OCI-LY1 (cell line): ENCODE measurements at regions not wholly inside any gene's neighbourhood (a gene's known extent, or its start where the extent isn't known, plus 50 kb on each side); places are given as distances from the start of the nearest gene placed in this dataset.

ENCODE experiments used
- H2AFZ ChIP-seq: fragments of 200-600 bp; sonication (generic), shearing (Covaris generic); 2 replicates; pipeline ENCODE4 v1.6.0; 2014; ENCODE audit warnings: antibody characterized with exemption, mild to moderate bottlenecking, low read length
- H3F3A ChIP-seq: fragments of 200-600 bp; sonication (generic), shearing (Covaris generic); 2 replicates; pipeline ENCODE4 v1.6.0; 2014; ENCODE audit warnings: mild to moderate bottlenecking, antibody characterized with exemption, low read length, moderate library complexity; ENCODE audit not compliant: insufficient read depth
- H3K27ac ChIP-seq: fragments of 200-600 bp; sonication (generic); 2 replicates; pipeline ENCODE4 v1.5.1; 2014; ENCODE audit warnings: low read length, mixed run types, mild to moderate bottlenecking, low read depth; ENCODE audit not compliant: poor library complexity, severe bottlenecking
- H3K27me3 ChIP-seq: fragments of 200-600 bp; sonication (generic); 2 replicates; pipeline ENCODE4 v1.6.0; 2014; ENCODE audit warnings: antibody characterized with exemption, mild to moderate bottlenecking, low read length, moderate library complexity; ENCODE audit not compliant: insufficient read depth
- H3K36me3 ChIP-seq: fragments of 200-600 bp; sonication (generic); 2 replicates; pipeline ENCODE4 v1.6.1; 2014; ENCODE audit warnings: mild to moderate bottlenecking, antibody characterized with exemption, low read length, moderate library complexity, mixed read lengths; ENCODE audit not compliant: insufficient read depth
- H3K4me1 ChIP-seq: fragments of 200-600 bp; sonication (generic); 2 replicates; pipeline ENCODE4 v1.5.1; 2014; ENCODE audit warnings: mild to moderate bottlenecking, low read length, moderate library complexity; ENCODE audit not compliant: insufficient read depth, severe bottlenecking
- H3K4me2 ChIP-seq: fragments of 200-600 bp; sonication (generic), shearing (Covaris generic); 2 replicates; pipeline ENCODE4 v1.6.1; 2014; ENCODE audit warnings: low read length
- H3K4me3 ChIP-seq: fragments of 200-600 bp; sonication (generic); 2 replicates; pipeline ENCODE4 v1.5.1; 2014; ENCODE audit warnings: low read length, low read depth, mild to moderate bottlenecking, mixed read lengths; ENCODE audit not compliant: poor library complexity, severe bottlenecking
- H3K79me2 ChIP-seq: fragments of 200-600 bp; shearing (Covaris generic); 2 replicates; pipeline ENCODE4 v1.6.1; 2016; ENCODE audit warnings: mixed run types, low read length, mixed read lengths; ENCODE audit not compliant: insufficient read depth
- H3K9ac ChIP-seq: fragments of 200-600 bp; sonication (generic), shearing (Covaris generic); 2 replicates; pipeline ENCODE4 v1.6.1; 2014; ENCODE audit warnings: mild to moderate bottlenecking, low read length, mixed read lengths
- H3K9me2 ChIP-seq: fragments of 200-600 bp; sonication (generic), shearing (Covaris generic); 2 replicates; pipeline ENCODE4 v1.6.1; 2014; ENCODE audit warnings: low read depth, mild to moderate bottlenecking, low read length, mixed read lengths
- H3K9me3 ChIP-seq: fragments of 200-600 bp; shearing (Covaris generic); 2 replicates; pipeline ENCODE4 v1.6.1; 2014; ENCODE audit warnings: low read length, mixed read lengths
- H4K20me1 ChIP-seq: fragments of 200-600 bp; sonication (generic), shearing (Covaris generic); 2 replicates; pipeline ENCODE4 v1.6.0; 2016; ENCODE audit warnings: mild to moderate bottlenecking, low read length; ENCODE audit not compliant: insufficient read depth
- EZH2 ChIP-seq: fragments of 200-600 bp; sonication (generic), shearing (Covaris generic); IDR thresholded peaks from 2 replicates; pipeline ENCODE4 v1.8.0; 2017; ENCODE audit warnings: borderline replicate concordance, mixed run types, mild to moderate bottlenecking, antibody characterized with exemption, low read length, moderate library complexity, mixed read lengths
- TF ChIP-seq, protein P1 (sequence below): fragments of 200-600 bp; sonication (generic), shearing (Covaris generic); IDR thresholded peaks from 2 replicates; pipeline ENCODE4 v1.5.1; 2017; ENCODE audit warnings: mild to moderate bottlenecking, antibody characterized with exemption, low read length, moderate library complexity, mixed read lengths

DNA sequence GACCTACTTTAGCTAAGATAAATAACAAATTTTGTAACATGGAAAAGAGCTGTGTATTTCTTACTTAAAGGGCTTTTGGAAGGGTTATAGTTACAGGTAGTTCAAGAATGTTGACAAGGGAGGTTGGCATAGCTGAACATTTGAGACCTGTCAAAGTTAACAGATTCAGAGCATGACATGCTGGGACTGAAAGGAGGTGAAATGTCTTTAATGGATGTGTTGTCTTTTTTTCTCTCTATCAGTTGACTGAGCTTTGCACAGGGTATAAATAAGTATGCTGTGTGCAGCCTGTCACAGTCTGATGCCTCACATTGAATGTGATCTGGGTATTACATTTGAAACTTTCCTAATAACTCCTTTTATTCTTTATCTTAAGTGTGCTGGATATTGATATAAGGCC is 411.9 kb upstream of the ZP4 start:
- no peaks in the 10 kb centered on the region for H4K20me1 ChIP-seq
- no peaks in the 10 kb centered on the region for H3K36me3 ChIP-seq
- no peaks in the 10 kb centered on the region for H3K4me1 ChIP-seq
- no peak for TF ChIP-seq EZH2
- TF ChIP-seq, protein P1, sequence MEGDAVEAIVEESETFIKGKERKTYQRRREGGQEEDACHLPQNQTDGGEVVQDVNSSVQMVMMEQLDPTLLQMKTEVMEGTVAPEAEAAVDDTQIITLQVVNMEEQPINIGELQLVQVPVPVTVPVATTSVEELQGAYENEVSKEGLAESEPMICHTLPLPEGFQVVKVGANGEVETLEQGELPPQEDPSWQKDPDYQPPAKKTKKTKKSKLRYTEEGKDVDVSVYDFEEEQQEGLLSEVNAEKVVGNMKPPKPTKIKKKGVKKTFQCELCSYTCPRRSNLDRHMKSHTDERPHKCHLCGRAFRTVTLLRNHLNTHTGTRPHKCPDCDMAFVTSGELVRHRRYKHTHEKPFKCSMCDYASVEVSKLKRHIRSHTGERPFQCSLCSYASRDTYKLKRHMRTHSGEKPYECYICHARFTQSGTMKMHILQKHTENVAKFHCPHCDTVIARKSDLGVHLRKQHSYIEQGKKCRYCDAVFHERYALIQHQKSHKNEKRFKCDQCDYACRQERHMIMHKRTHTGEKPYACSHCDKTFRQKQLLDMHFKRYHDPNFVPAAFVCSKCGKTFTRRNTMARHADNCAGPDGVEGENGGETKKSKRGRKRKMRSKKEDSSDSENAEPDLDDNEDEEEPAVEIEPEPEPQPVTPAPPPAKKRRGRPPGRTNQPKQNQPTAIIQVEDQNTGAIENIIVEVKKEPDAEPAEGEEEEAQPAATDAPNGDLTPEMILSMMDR, result no peak
- H3K4me3 ChIP-seq, result no peak overlapping the region
- no peaks in the 10 kb centered on the region for H3K9me3 ChIP-seq
- H3F3A ChIP-seq, result no peaks in the 10 kb centered on the region
- no peak overlapping the region for H3K4me2 ChIP-seq
- no peak overlapping the region for H3K9ac ChIP-seq
- H3K27ac ChIP-seq, result no peak overlapping the region
- no peaks in the 10 kb centered on the region for H3K27me3 ChIP-seq
- H3K9me2 ChIP-seq, result no peaks in the 10 kb centered on the region
- H2AFZ ChIP-seq, result no peak overlapping the region
- H3K79me2 ChIP-seq, result no peaks in the 10 kb centered on the region

DNA sequence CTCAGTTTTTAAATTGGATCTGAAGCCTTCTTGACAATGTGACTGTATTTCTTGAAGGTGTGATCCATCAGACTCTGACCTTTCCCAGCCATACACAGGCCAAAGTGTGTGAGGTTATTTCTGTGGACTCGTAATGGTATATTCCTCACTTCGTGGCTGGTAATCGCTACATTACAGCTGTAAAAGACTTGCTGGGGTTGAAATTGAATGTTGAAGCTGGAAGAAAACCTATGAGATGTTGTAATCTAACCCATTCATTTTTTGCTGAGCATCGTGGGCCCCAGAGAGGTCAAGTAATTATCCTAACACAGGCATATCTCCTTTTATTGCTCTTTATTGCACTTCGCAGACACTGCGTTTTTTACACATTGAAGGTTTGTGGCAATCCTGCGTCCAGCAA is 405.6 kb upstream of the ZP4 start:
- Histone ChIP-seq H3K27me3 (no peaks in the 10 kb centered on the region), H3K9me2 (no peaks in the 10 kb centered on the region), H4K20me1 (no peaks in the 10 kb centered on the region), H3K9ac (no peak overlapping the region), H3K27ac (no peak overlapping the region), H3K79me2 (no peaks in the 10 kb centered on the region), H3K36me3 (no peaks in the 10 kb centered on the region), H3K4me1 (no peaks in the 10 kb centered on the region), H3K4me2 (no peak overlapping the region), H3K9me3 (no peaks in the 10 kb centered on the region), H3K4me3 (no peak overlapping the region), H3F3A (no peaks in the 10 kb centered on the region), H2AFZ (no peak overlapping the region)
- TF ChIP-seq, protein P1, result no peak
- no peak for TF ChIP-seq EZH2

- Histone ChIP-seq H3K4me2 (no peak overlapping the region), H3K4me1 (no peaks in the 10 kb centered on the region), H3F3A (no peaks in the 10 kb centered on the region), H3K36me3 (no peaks in the 10 kb centered on the region), H4K20me1 (no peaks in the 10 kb centered on the region), H3K79me2 (no peaks in the 10 kb centered on the region), H3K27me3 (no peaks in the 10 kb centered on the region), H2AFZ (no peak overlapping the region), H3K9ac (no peak overlapping the region), H3K4me3 (no peak overlapping the region), H3K9me3 (no peaks in the 10 kb centered on the region), H3K9me2 (no peaks in the 10 kb centered on the region), H3K27ac (no peak overlapping the region)
- TF ChIP-seq, protein P1, result no peak
- no peak for TF ChIP-seq EZH2
These were observed 402.4 kb upstream of the ZP4 start for GRCh38 chr1:238293075-238293474.
